ENCODE measurements at regions not wholly inside any gene's neighbourhood (a gene's known extent, or its start where the extent isn't known, plus 50 kb on each side); places are given as distances from the start of the nearest gene placed in this dataset.

- no peak overlapping the region for H2BK12ac ChIP-seq (ENCODE audit: low read length)
- H2BK120ac ChIP-seq (ENCODE audit: insufficient read depth, low read length, poor library complexity) = no peak overlapping the region
- no peak overlapping the region for H4K12ac ChIP-seq (ENCODE audit: low read depth, low read length)
- no peak overlapping the region for H4K8ac ChIP-seq (ENCODE audit: low read depth, low read length)
- H3K9me3 ChIP-seq (ENCODE audit: insufficient read depth, low read depth, low read length) = no peaks in the 10 kb centered on the region
- H3K4me1 ChIP-seq (ENCODE audit: control insufficient read depth in 1 of 2, insufficient read depth in 2 of 2, low read length in 2 of 2) = no peaks in the 10 kb centered on the region
- H3K23ac ChIP-seq (ENCODE audit: low read length) = no peak overlapping the region
- H3K14ac ChIP-seq (ENCODE audit: low read length) = no peak overlapping the region
- no peaks in the 10 kb centered on the region for H3K79me2 ChIP-seq (ENCODE audit: control insufficient read depth, insufficient read depth, low read length, poor library complexity)
- H3K9ac ChIP-seq (ENCODE audit: low read length) = no peak overlapping the region
- no peak overlapping the region for H3K18ac ChIP-seq (ENCODE audit: low read length)
- H3K4me3 ChIP-seq (ENCODE audit: low read depth, low read length) = no peak overlapping the region
- H3K4ac ChIP-seq (ENCODE audit: low read depth, low read length) = no peak overlapping the region
- no peak overlapping the region for H2AFZ ChIP-seq (ENCODE audit: insufficient read depth, low read length, poor library complexity)
- H2AK5ac ChIP-seq (ENCODE audit: low read length) = no peak overlapping the region
- no peak overlapping the region for H3K27ac ChIP-seq (ENCODE audit: low read depth, low read length)
- no peak overlapping the region for H4K91ac ChIP-seq (ENCODE audit: low read depth, low read length)
- DNase-seq = peak; percentile 28 to 58
- no peak overlapping the region for H3K4me2 ChIP-seq (ENCODE audit: low read length)
- H2BK5ac ChIP-seq (ENCODE audit: low read depth, low read length, poor library complexity) = no peak overlapping the region
- WGBS (ENCODE audit: extremely low coverage, insufficient coverage, insufficient read length) = no CpG with 5 or more reads among the region's 3 CpGs
- H3K36me3 ChIP-seq (ENCODE audit: control insufficient read depth in 1 of 2, insufficient read depth in 2 of 2, low read length in 2 of 2) = no peaks in the 10 kb centered on the region
- H3K27me3 ChIP-seq (ENCODE audit: insufficient read depth, low read length) = no peaks in the 10 kb centered on the region
- no peaks in the 10 kb centered on the region for H3K79me1 ChIP-seq (ENCODE audit: low read length)
Observed at GRCh38 chr4:112766422-112766821, 129.5 kb downstream of the LARP7 start.

GRCh38 chr4:112767386-112767785, 130.4 kb downstream of the LARP7 start:
- Histone ChIP-seq H3K27me3 (ENCODE audit: insufficient read depth, low read length) (no peaks in the 10 kb centered on the region), H3K4me3 (ENCODE audit: low read depth, low read length) (no peak overlapping the region), H3K9me3 (ENCODE audit: insufficient read depth, low read depth, low read length) (no peaks in the 10 kb centered on the region), H3K4me1 (ENCODE audit: control insufficient read depth in 1 of 2, insufficient read depth in 2 of 2, low read length in 2 of 2) (no peaks in the 10 kb centered on the region), H3K14ac (ENCODE audit: low read length) (no peak overlapping the region), H4K8ac (ENCODE audit: low read depth, low read length) (no peak overlapping the region), H4K91ac (ENCODE audit: low read depth, low read length) (no peak overlapping the region), H3K27ac (ENCODE audit: low read depth, low read length) (no peak overlapping the region), H2BK120ac (ENCODE audit: insufficient read depth, low read length, poor library complexity) (no peak overlapping the region), H3K18ac (ENCODE audit: low read length) (no peak overlapping the region), H3K79me2 (ENCODE audit: control insufficient read depth, insufficient read depth, low read length, poor library complexity) (no peaks in the 10 kb centered on the region), H3K36me3 (ENCODE audit: control insufficient read depth in 1 of 2, insufficient read depth in 2 of 2, low read length in 2 of 2) (no peaks in the 10 kb centered on the region), H3K9ac (ENCODE audit: low read length) (no peak overlapping the region), H2BK12ac (ENCODE audit: low read length) (no peak overlapping the region), H2BK5ac (ENCODE audit: low read depth, low read length, poor library complexity) (no peak overlapping the region), H3K79me1 (ENCODE audit: low read length) (no peaks in the 10 kb centered on the region), H4K12ac (ENCODE audit: low read depth, low read length) (no peak overlapping the region), H3K23ac (ENCODE audit: low read length) (no peak overlapping the region), H3K4me2 (ENCODE audit: low read length) (no peak overlapping the region), H3K4ac (ENCODE audit: low read depth, low read length) (no peak overlapping the region), H2AFZ (ENCODE audit: insufficient read depth, low read length, poor library complexity) (no peak overlapping the region), H2AK5ac (ENCODE audit: low read length) (no peak overlapping the region)
- WGBS (ENCODE audit: extremely low coverage, insufficient coverage, insufficient read length) = no CpG with 5 or more reads among the region's 6 CpGs
- DNase-seq = no peak

DNA sequence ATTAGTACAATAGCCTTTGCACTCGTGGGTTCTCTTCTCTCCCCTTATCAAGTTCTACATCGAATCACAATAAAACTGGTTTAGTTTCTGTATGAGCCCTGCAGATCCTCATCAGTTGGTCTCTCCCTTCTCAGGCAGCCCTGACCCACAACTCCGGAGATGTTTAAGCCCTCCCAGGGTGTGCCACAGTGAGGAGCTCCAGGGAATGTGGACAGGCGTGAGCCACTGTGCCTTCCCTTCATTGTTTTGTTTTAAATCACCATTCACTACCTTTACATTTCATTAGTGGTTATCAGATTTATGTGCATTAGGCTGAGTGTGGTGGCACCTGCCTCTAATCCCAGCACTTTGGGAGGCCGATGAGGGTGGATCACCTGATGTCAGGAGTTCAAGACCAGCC, 133.2 kb downstream of the LARP7 start:
- H3K23ac ChIP-seq (ENCODE audit: low read length) = no peak overlapping the region
- H2AFZ ChIP-seq (ENCODE audit: insufficient read depth, low read length, poor library complexity) = no peak overlapping the region
- no peak overlapping the region for H3K4me3 ChIP-seq (ENCODE audit: low read depth, low read length)
- H3K27ac ChIP-seq (ENCODE audit: low read depth, low read length) = no peak overlapping the region
- H2AK5ac ChIP-seq (ENCODE audit: low read length) = no peak overlapping the region
- H4K8ac ChIP-seq (ENCODE audit: low read depth, low read length) = no peak overlapping the region
- no peak overlapping the region for H2BK120ac ChIP-seq (ENCODE audit: insufficient read depth, low read length, poor library complexity)
- no peak overlapping the region for H4K12ac ChIP-seq (ENCODE audit: low read depth, low read length)
- no peak overlapping the region for H2BK12ac ChIP-seq (ENCODE audit: low read length)
- WGBS (ENCODE audit: extremely low coverage, insufficient coverage, insufficient read length) = no CpG with 5 or more reads among the region's 5 CpGs
- DNase-seq = no peak
- H3K4me2 ChIP-seq (ENCODE audit: low read length) = no peak overlapping the region
- no peaks in the 10 kb centered on the region for H3K9me3 ChIP-seq (ENCODE audit: insufficient read depth, low read depth, low read length)
- no peak overlapping the region for H3K18ac ChIP-seq (ENCODE audit: low read length)
- H3K14ac ChIP-seq (ENCODE audit: low read length) = no peak overlapping the region
- H3K79me1 ChIP-seq (ENCODE audit: low read length) = no peaks in the 10 kb centered on the region
- no peaks in the 10 kb centered on the region for H3K27me3 ChIP-seq (ENCODE audit: insufficient read depth, low read length)
- H3K36me3 ChIP-seq (ENCODE audit: control insufficient read depth in 1 of 2, insufficient read depth in 2 of 2, low read length in 2 of 2) = no peaks in the 10 kb centered on the region
- H3K4me1 ChIP-seq (ENCODE audit: control insufficient read depth in 1 of 2, insufficient read depth in 2 of 2, low read length in 2 of 2) = no peaks in the 10 kb centered on the region
- H2BK5ac ChIP-seq (ENCODE audit: low read depth, low read length, poor library complexity) = no peak overlapping the region
- no peak overlapping the region for H3K4ac ChIP-seq (ENCODE audit: low read depth, low read length)
- H3K79me2 ChIP-seq (ENCODE audit: control insufficient read depth, insufficient read depth, low read length, poor library complexity) = no peaks in the 10 kb centered on the region
- no peak overlapping the region for H3K9ac ChIP-seq (ENCODE audit: low read length)
- no peak overlapping the region for H4K91ac ChIP-seq (ENCODE audit: low read depth, low read length)

GRCh38 chr4:112775801-112776200, 138.9 kb downstream of the LARP7 start:
- Histone ChIP-seq H3K14ac (ENCODE audit: low read length) (no peak overlapping the region), H4K91ac (ENCODE audit: low read depth, low read length) (no peak overlapping the region), H2BK120ac (ENCODE audit: insufficient read depth, low read length, poor library complexity) (no peak overlapping the region), H2BK12ac (ENCODE audit: low read length) (no peak overlapping the region), H3K23ac (ENCODE audit: low read length) (no peak overlapping the region), H3K4me3 (ENCODE audit: low read depth, low read length) (no peak overlapping the region), H3K9me3 (ENCODE audit: insufficient read depth, low read depth, low read length) (no peaks in the 10 kb centered on the region), H3K27me3 (ENCODE audit: insufficient read depth, low read length) (no peaks in the 10 kb centered on the region), H3K4me2 (ENCODE audit: low read length) (no peak overlapping the region), H4K8ac (ENCODE audit: low read depth, low read length) (no peak overlapping the region), H3K79me1 (ENCODE audit: low read length) (no peaks in the 10 kb centered on the region), H3K4me1 (ENCODE audit: control insufficient read depth in 1 of 2, insufficient read depth in 2 of 2, low read length in 2 of 2) (no peaks in the 10 kb centered on the region), H3K27ac (ENCODE audit: low read depth, low read length) (no peak overlapping the region), H3K79me2 (ENCODE audit: control insufficient read depth, insufficient read depth, low read length, poor library complexity) (no peaks in the 10 kb centered on the region), H3K4ac (ENCODE audit: low read depth, low read length) (no peak overlapping the region), H3K18ac (ENCODE audit: low read length) (no peak overlapping the region), H4K12ac (ENCODE audit: low read depth, low read length) (no peak overlapping the region), H2BK5ac (ENCODE audit: low read depth, low read length, poor library complexity) (no peak overlapping the region), H3K36me3 (ENCODE audit: control insufficient read depth in 1 of 2, insufficient read depth in 2 of 2, low read length in 2 of 2) (no peaks in the 10 kb centered on the region), H2AFZ (ENCODE audit: insufficient read depth, low read length, poor library complexity) (no peak overlapping the region), H2AK5ac (ENCODE audit: low read length) (no peak overlapping the region), H3K9ac (ENCODE audit: low read length) (no peak overlapping the region)
- no peak for DNase-seq
- no CpG with 5 or more reads among the region's 7 CpGs for WGBS (ENCODE audit: extremely low coverage, insufficient coverage, insufficient read length)

All from trophoblast cell (in vitro differentiated cells and primary cell).